ENCODE measurements at regions not wholly inside any gene's neighbourhood (a gene's known extent, or its start where the extent isn't known, plus 50 kb on each side); places are given as distances from the start of the nearest gene placed in this dataset.
"Not testable (repeated sequence)": the region's sequence is repeated elsewhere in the genome, so short reads cannot be mapped to it uniquely, and the experiment has no call there.

- H2AK5ac ChIP-seq (ENCODE audit: low read length) = no peak overlapping the region
- no peak overlapping the region for H3K14ac ChIP-seq (ENCODE audit: low read length)
- no CpG with 5 or more reads among the region's 7 CpGs for WGBS (ENCODE audit: extremely low coverage, insufficient coverage, insufficient read length)
- no peak overlapping the region for H2AFZ ChIP-seq (ENCODE audit: insufficient read depth, low read length, poor library complexity)
- H3K23ac ChIP-seq (ENCODE audit: low read length) = no peak overlapping the region
- H2BK12ac ChIP-seq (ENCODE audit: low read length) = no peak overlapping the region
- H4K8ac ChIP-seq (ENCODE audit: low read depth, low read length) = no peak overlapping the region
- no peaks in the 10 kb centered on the region for H3K4me1 ChIP-seq (ENCODE audit: control insufficient read depth in 1 of 2, insufficient read depth in 2 of 2, low read length in 2 of 2)
- peaks cover 3% of the 10 kb centered on the region for H3K9me3 ChIP-seq (ENCODE audit: insufficient read depth, low read depth, low read length)
- H2BK120ac ChIP-seq (ENCODE audit: insufficient read depth, low read length, poor library complexity) = no peak overlapping the region
- no peaks in the 10 kb centered on the region for H3K79me2 ChIP-seq (ENCODE audit: control insufficient read depth, insufficient read depth, low read length, poor library complexity)
- no peak overlapping the region for H3K27ac ChIP-seq (ENCODE audit: low read depth, low read length)
- H4K12ac ChIP-seq (ENCODE audit: low read depth, low read length) = no peak overlapping the region
- no peak for DNase-seq
- H3K36me3 ChIP-seq (ENCODE audit: control insufficient read depth in 1 of 2, insufficient read depth in 2 of 2, low read length in 2 of 2) = no peaks in the 10 kb centered on the region
- no peak overlapping the region for H3K18ac ChIP-seq (ENCODE audit: low read length)
- no peak overlapping the region for H3K9ac ChIP-seq (ENCODE audit: low read length)
- H2BK5ac ChIP-seq (ENCODE audit: low read depth, low read length, poor library complexity) = no peak overlapping the region
- no peak overlapping the region for H3K4me3 ChIP-seq (ENCODE audit: low read depth, low read length)
- H3K4me2 ChIP-seq (ENCODE audit: low read length) = no peak overlapping the region
- H3K79me1 ChIP-seq (ENCODE audit: low read length) = no peaks in the 10 kb centered on the region
- no peak overlapping the region for H3K4ac ChIP-seq (ENCODE audit: low read depth, low read length)
- H3K27me3 ChIP-seq (ENCODE audit: insufficient read depth, low read length) = no peaks in the 10 kb centered on the region
- no peak overlapping the region for H4K91ac ChIP-seq (ENCODE audit: low read depth, low read length)
Measured at GRCh38 chr10:124170631-124171030, 77.2 kb upstream of the CHST15 start.

GRCh38 chr10:124168991-124169802, 75.8 kb upstream of the CHST15 start:
- Histone ChIP-seq H2AFZ (ENCODE audit: insufficient read depth, low read length, poor library complexity) (no peak overlapping the region), H3K36me3 (ENCODE audit: control insufficient read depth in 1 of 2, insufficient read depth in 2 of 2, low read length in 2 of 2) (no peaks in the 10 kb centered on the region), H2BK12ac (ENCODE audit: low read length) (no peak overlapping the region), H3K4me3 (ENCODE audit: low read depth, low read length) (no peak overlapping the region), H3K27ac (ENCODE audit: low read depth, low read length) (no peak overlapping the region), H4K91ac (ENCODE audit: low read depth, low read length) (no peak overlapping the region), H3K79me2 (ENCODE audit: control insufficient read depth, insufficient read depth, low read length, poor library complexity) (no peaks in the 10 kb centered on the region), H2AK5ac (ENCODE audit: low read length) (no peak overlapping the region), H3K79me1 (ENCODE audit: low read length) (no peaks in the 10 kb centered on the region), H3K18ac (ENCODE audit: low read length) (no peak overlapping the region), H3K4me2 (ENCODE audit: low read length) (no peak overlapping the region), H2BK120ac (ENCODE audit: insufficient read depth, low read length, poor library complexity) (no peak overlapping the region), H3K27me3 (ENCODE audit: insufficient read depth, low read length) (no peaks in the 10 kb centered on the region), H4K12ac (ENCODE audit: low read depth, low read length) (no peak overlapping the region), H3K14ac (ENCODE audit: low read length) (no peak overlapping the region), H3K23ac (ENCODE audit: low read length) (no peak overlapping the region), H2BK5ac (ENCODE audit: low read depth, low read length, poor library complexity) (no peak overlapping the region), H3K9me3 (ENCODE audit: insufficient read depth, low read depth, low read length) (peaks cover 2% of the 10 kb centered on the region), H3K4ac (ENCODE audit: low read depth, low read length) (no peak overlapping the region), H3K4me1 (ENCODE audit: control insufficient read depth in 1 of 2, insufficient read depth in 2 of 2, low read length in 2 of 2) (no peaks in the 10 kb centered on the region), H4K8ac (ENCODE audit: low read depth, low read length) (no peak overlapping the region), H3K9ac (ENCODE audit: low read length) (no peak overlapping the region)
- no CpG with 5 or more reads among the region's 17 CpGs for WGBS (ENCODE audit: extremely low coverage, insufficient coverage, insufficient read length)
- DNase-seq = no peak

GRCh38 chr10:124168581-124168980, 75.2 kb upstream of the CHST15 start:
- no peak overlapping the region for H2BK120ac ChIP-seq (ENCODE audit: insufficient read depth, low read length, poor library complexity)
- no peak overlapping the region for H2AFZ ChIP-seq (ENCODE audit: insufficient read depth, low read length, poor library complexity)
- H3K4ac ChIP-seq (ENCODE audit: low read depth, low read length) = no peak overlapping the region
- H2AK5ac ChIP-seq (ENCODE audit: low read length) = no peak overlapping the region
- no peaks in the 10 kb centered on the region for H3K79me2 ChIP-seq (ENCODE audit: control insufficient read depth, insufficient read depth, low read length, poor library complexity)
- no peak overlapping the region for H2BK12ac ChIP-seq (ENCODE audit: low read length)
- H3K79me1 ChIP-seq (ENCODE audit: low read length) = no peaks in the 10 kb centered on the region
- no peak overlapping the region for H2BK5ac ChIP-seq (ENCODE audit: low read depth, low read length, poor library complexity)
- no peaks in the 10 kb centered on the region for H3K36me3 ChIP-seq (ENCODE audit: control insufficient read depth in 1 of 2, insufficient read depth in 2 of 2, low read length in 2 of 2)
- no peak for DNase-seq
- H3K9me3 ChIP-seq (ENCODE audit: insufficient read depth, low read depth, low read length) = no peaks in the 10 kb centered on the region
- WGBS (ENCODE audit: extremely low coverage, insufficient coverage, insufficient read length) = no CpG with 5 or more reads among the region's 5 CpGs
- no peak overlapping the region for H4K8ac ChIP-seq (ENCODE audit: low read depth, low read length)
- no peak overlapping the region for H3K23ac ChIP-seq (ENCODE audit: low read length)
- H3K4me2 ChIP-seq (ENCODE audit: low read length) = no peak overlapping the region
- H4K12ac ChIP-seq (ENCODE audit: low read depth, low read length) = no peak overlapping the region
- no peak overlapping the region for H3K14ac ChIP-seq (ENCODE audit: low read length)
- H3K9ac ChIP-seq (ENCODE audit: low read length) = no peak overlapping the region
- H3K4me3 ChIP-seq (ENCODE audit: low read depth, low read length) = no peak overlapping the region
- H3K27me3 ChIP-seq (ENCODE audit: insufficient read depth, low read length) = no peaks in the 10 kb centered on the region
- H3K18ac ChIP-seq (ENCODE audit: low read length) = no peak overlapping the region
- no peaks in the 10 kb centered on the region for H3K4me1 ChIP-seq (ENCODE audit: control insufficient read depth in 1 of 2, insufficient read depth in 2 of 2, low read length in 2 of 2)
- no peak overlapping the region for H4K91ac ChIP-seq (ENCODE audit: low read depth, low read length)
- no peak overlapping the region for H3K27ac ChIP-seq (ENCODE audit: low read depth, low read length)

- H4K8ac ChIP-seq (ENCODE audit: low read depth, low read length); H3K4me2 ChIP-seq (ENCODE audit: low read length); H3K27me3 ChIP-seq (ENCODE audit: insufficient read depth, low read length); H2AK5ac ChIP-seq (ENCODE audit: low read length); H2BK5ac ChIP-seq (ENCODE audit: low read depth, low read length, poor library complexity); H3K9ac ChIP-seq (ENCODE audit: low read length); H2BK120ac ChIP-seq (ENCODE audit: insufficient read depth, low read length, poor library complexity); H3K14ac ChIP-seq (ENCODE audit: low read length); H3K4me3 ChIP-seq (ENCODE audit: low read depth, low read length); H2BK12ac ChIP-seq (ENCODE audit: low read length); H4K91ac ChIP-seq (ENCODE audit: low read depth, low read length); H3K4me1 ChIP-seq (ENCODE audit: control insufficient read depth in 1 of 2, insufficient read depth in 2 of 2, low read length in 2 of 2); H3K27ac ChIP-seq (ENCODE audit: low read depth, low read length); H3K23ac ChIP-seq (ENCODE audit: low read length); H3K79me2 ChIP-seq (ENCODE audit: control insufficient read depth, insufficient read depth, low read length, poor library complexity); DNase-seq; H4K12ac ChIP-seq (ENCODE audit: low read depth, low read length); H3K79me1 ChIP-seq (ENCODE audit: low read length); H2AFZ ChIP-seq (ENCODE audit: insufficient read depth, low read length, poor library complexity); H3K4ac ChIP-seq (ENCODE audit: low read depth, low read length); H3K18ac ChIP-seq (ENCODE audit: low read length); H3K36me3 ChIP-seq (ENCODE audit: control insufficient read depth in 1 of 2, insufficient read depth in 2 of 2, low read length in 2 of 2); H3K9me3 ChIP-seq (ENCODE audit: insufficient read depth, low read depth, low read length): not testable (repeated sequence)
- WGBS (ENCODE audit: extremely low coverage, insufficient coverage, insufficient read length) = no CpG with 5 or more reads among the region's 5 CpGs
Measured at GRCh38 chr10:124167925-124168324, 74.5 kb upstream of the CHST15 start.
